ENCODE measurements at regions not wholly inside any gene's neighbourhood (a gene's known extent, or its start where the extent isn't known, plus 50 kb on each side); places are given as distances from the start of the nearest gene placed in this dataset.
"Not testable (repeated sequence)": the region's sequence is repeated elsewhere in the genome, so short reads cannot be mapped to it uniquely, and the experiment has no call there.

DNA sequence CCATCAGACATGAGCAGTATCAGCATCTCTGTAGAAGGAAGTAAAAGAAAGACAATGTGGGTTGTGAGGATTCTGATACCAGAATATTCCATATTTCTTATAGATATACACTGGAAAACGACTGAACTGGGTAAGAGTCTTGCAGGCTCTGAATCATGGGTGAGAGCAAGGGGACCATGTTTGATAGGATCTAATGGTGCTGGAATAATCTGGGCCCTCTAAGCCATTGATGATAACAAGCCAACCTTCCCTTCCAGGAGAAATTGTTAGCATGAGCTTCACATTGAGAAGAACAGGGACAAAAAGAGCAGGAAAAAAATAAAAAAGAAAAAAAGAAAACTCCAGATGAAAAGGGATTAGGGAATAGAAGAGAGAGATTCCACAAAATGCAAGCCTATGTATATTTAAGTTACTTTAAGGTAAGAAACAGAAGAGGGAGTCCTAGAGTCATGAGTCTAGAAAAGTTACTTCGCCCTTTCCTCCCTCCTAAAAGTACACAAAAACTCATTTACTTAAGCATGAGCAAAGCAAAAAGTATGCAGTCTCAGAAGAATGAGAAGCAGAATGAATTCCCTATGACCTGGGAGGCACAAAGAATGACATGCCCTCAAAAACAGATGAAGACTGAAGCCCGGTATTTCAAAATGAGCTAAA lies 181.9 kb downstream of the TMEM26 start:
- Mint-ChIP-seq H3K9me3 (ENCODE audit: unreplicated experiment) (no peaks in the 10 kb centered on the region), H3K27ac (ENCODE audit: unreplicated experiment) (no peak overlapping the region), H3K36me3 (ENCODE audit: low read depth, unreplicated experiment) (no peaks in the 10 kb centered on the region), H3K27me3 (ENCODE audit: unreplicated experiment) (no peaks in the 10 kb centered on the region), H3K4me1 (ENCODE audit: unreplicated experiment) (no peaks in the 10 kb centered on the region), H3K4me3 (ENCODE audit: unreplicated experiment) (no peak overlapping the region)
- no peak for TF ChIP-seq CTCF (IDR thresholded peaks at IDR 0.05; ENCODE audit: unreplicated experiment)
- no peak for DNase-seq (ENCODE audit: low spot score)

DNA sequence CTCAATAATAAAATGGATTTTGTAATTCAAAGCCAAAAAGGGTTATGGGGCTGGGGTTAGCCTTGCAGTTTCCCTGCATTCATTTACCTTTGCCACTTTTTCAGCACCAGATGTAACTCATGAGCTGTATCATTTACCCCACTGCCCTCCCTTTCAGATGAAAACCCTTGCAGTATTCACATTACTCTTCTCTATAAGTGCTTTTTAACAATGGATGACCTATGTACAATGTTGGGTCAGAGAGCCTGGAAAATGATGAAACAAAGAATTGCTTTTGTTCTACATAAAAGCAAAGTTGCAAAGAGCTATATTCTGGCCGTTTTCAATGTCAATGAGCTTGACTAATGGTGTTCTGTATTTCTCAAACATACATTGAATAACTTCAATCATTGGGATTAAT lies 189.7 kb downstream of the TMEM26 start:
- Mint-ChIP-seq H3K9me3 (ENCODE audit: unreplicated experiment) (no peaks in the 10 kb centered on the region), H3K27me3 (ENCODE audit: unreplicated experiment) (no peaks in the 10 kb centered on the region)

GRCh38 chr10:61262486-61263261 lies 190.5 kb downstream of the TMEM26 start:
- no peak for TF ChIP-seq CTCF (IDR thresholded peaks at IDR 0.05; ENCODE audit: unreplicated experiment)
- no peak for DNase-seq (ENCODE audit: low spot score)
- H3K27me3 Mint-ChIP-seq (ENCODE audit: unreplicated experiment): no peaks in the 10 kb centered on the region
- H3K36me3 Mint-ChIP-seq (ENCODE audit: low read depth, unreplicated experiment): no peaks in the 10 kb centered on the region
- H3K4me3 Mint-ChIP-seq (ENCODE audit: unreplicated experiment): no peak overlapping the region
- H3K27ac Mint-ChIP-seq (ENCODE audit: unreplicated experiment): no peak overlapping the region
- no peaks in the 10 kb centered on the region for H3K4me1 Mint-ChIP-seq (ENCODE audit: unreplicated experiment)
- H3K9me3 Mint-ChIP-seq (ENCODE audit: unreplicated experiment): no peaks in the 10 kb centered on the region

More for the DNA sequence above, 189.7 kb downstream of the TMEM26 start:
- Mint-ChIP-seq H3K4me1 (ENCODE audit: unreplicated experiment) (no peaks in the 10 kb centered on the region), H3K36me3 (ENCODE audit: low read depth, unreplicated experiment) (no peaks in the 10 kb centered on the region), H3K4me3 (ENCODE audit: unreplicated experiment) (no peak overlapping the region), H3K27ac (ENCODE audit: unreplicated experiment) (no peak overlapping the region)
- no peak for TF ChIP-seq CTCF (IDR thresholded peaks at IDR 0.05; ENCODE audit: unreplicated experiment)
- DNase-seq (ENCODE audit: low spot score): no peak

- Mint-ChIP-seq H3K4me3 (ENCODE audit: unreplicated experiment) (no peak overlapping the region), H3K36me3 (ENCODE audit: low read depth, unreplicated experiment) (no peaks in the 10 kb centered on the region), H3K9me3 (ENCODE audit: unreplicated experiment) (no peaks in the 10 kb centered on the region), H3K4me1 (ENCODE audit: unreplicated experiment) (no peaks in the 10 kb centered on the region), H3K27me3 (ENCODE audit: unreplicated experiment) (no peaks in the 10 kb centered on the region), H3K27ac (ENCODE audit: unreplicated experiment) (no peak overlapping the region)
- DNase-seq (ENCODE audit: low spot score): no peak
- TF ChIP-seq CTCF (IDR thresholded peaks at IDR 0.05; ENCODE audit: unreplicated experiment): no peak
Observed at GRCh38 chr10:61257956-61258496, 195.2 kb downstream of the TMEM26 start.

- no peaks in the 10 kb centered on the region for H3K36me3 Mint-ChIP-seq (ENCODE audit: low read depth, unreplicated experiment)
- H3K4me3 Mint-ChIP-seq (ENCODE audit: unreplicated experiment): no peak overlapping the region
- DNase-seq (ENCODE audit: low spot score): no peak
- no peaks in the 10 kb centered on the region for H3K27me3 Mint-ChIP-seq (ENCODE audit: unreplicated experiment)
- no peak overlapping the region for H3K27ac Mint-ChIP-seq (ENCODE audit: unreplicated experiment)
- TF ChIP-seq CTCF (IDR thresholded peaks at IDR 0.05; ENCODE audit: unreplicated experiment): no peak
- H3K9me3 Mint-ChIP-seq (ENCODE audit: unreplicated experiment): no peaks in the 10 kb centered on the region
- no peaks in the 10 kb centered on the region for H3K4me1 Mint-ChIP-seq (ENCODE audit: unreplicated experiment)
Observed at GRCh38 chr10:61257136-61257535, 196.0 kb downstream of the TMEM26 start.

GRCh38 chr10:61252326-61252725 lies 200.9 kb downstream of the TMEM26 start:
- H3K4me3 Mint-ChIP-seq (ENCODE audit: unreplicated experiment); H3K27me3 Mint-ChIP-seq (ENCODE audit: unreplicated experiment); H3K27ac Mint-ChIP-seq (ENCODE audit: unreplicated experiment); H3K9me3 Mint-ChIP-seq (ENCODE audit: unreplicated experiment); H3K36me3 Mint-ChIP-seq (ENCODE audit: low read depth, unreplicated experiment); DNase-seq (ENCODE audit: low spot score); H3K4me1 Mint-ChIP-seq (ENCODE audit: unreplicated experiment): not testable (repeated sequence)
